AG10803 (cell line): ENCODE measurements at regions not wholly inside any gene's neighbourhood (a gene's known extent, or its start where the extent isn't known, plus 50 kb on each side); places are given as distances from the start of the nearest gene placed in this dataset.

Experiments
- DNase-seq: peaks from one replicate; pipeline ENCODE4 v3.0.0; 2010; ENCODE audit warnings: low read depth
- H3K4me3 ChIP-seq: 2 replicates; pipeline ENCODE4 v1.5.1; 2011; ENCODE audit warnings: mild to moderate bottlenecking, low read length, control low read depth
- TF ChIP-seq, protein P1 (sequence below): conservative IDR thresholded peaks from 2 replicates; pipeline ENCODE4 v1.5.1; 2011; ENCODE audit warnings: mild to moderate bottlenecking, low read length, control low read depth, inconsistent platforms

GRCh38 chr6:33904050-33904746 is 100.4 kb upstream of the MLN start:
- TF ChIP-seq, protein P1, sequence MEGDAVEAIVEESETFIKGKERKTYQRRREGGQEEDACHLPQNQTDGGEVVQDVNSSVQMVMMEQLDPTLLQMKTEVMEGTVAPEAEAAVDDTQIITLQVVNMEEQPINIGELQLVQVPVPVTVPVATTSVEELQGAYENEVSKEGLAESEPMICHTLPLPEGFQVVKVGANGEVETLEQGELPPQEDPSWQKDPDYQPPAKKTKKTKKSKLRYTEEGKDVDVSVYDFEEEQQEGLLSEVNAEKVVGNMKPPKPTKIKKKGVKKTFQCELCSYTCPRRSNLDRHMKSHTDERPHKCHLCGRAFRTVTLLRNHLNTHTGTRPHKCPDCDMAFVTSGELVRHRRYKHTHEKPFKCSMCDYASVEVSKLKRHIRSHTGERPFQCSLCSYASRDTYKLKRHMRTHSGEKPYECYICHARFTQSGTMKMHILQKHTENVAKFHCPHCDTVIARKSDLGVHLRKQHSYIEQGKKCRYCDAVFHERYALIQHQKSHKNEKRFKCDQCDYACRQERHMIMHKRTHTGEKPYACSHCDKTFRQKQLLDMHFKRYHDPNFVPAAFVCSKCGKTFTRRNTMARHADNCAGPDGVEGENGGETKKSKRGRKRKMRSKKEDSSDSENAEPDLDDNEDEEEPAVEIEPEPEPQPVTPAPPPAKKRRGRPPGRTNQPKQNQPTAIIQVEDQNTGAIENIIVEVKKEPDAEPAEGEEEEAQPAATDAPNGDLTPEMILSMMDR = no peak
- no peak overlapping the region for H3K4me3 ChIP-seq
- no peak for DNase-seq

DNA sequence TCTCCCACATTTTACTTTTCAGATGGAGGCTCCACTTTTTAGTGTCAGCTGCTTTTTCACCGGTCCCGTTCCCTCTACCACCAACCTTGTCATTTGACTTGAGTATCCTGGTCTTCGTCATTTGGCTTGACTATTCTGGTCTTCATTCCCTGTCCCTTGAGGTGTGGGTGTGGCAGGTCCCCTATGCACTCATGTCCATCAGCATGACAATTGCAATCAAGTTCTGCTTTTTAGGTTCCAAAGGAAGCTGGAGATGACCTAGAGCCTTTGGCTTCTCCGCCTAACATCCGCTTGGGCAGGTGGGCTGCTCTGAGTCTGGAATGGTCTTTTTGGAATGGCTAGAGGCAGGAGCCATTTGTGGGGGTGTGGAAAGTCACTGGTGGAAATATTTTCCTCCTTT is 99.8 kb upstream of the MLN start:
- DNase-seq = no peak
- H3K4me3 ChIP-seq = no peak overlapping the region
- TF ChIP-seq, protein P1 = no peak

DNA sequence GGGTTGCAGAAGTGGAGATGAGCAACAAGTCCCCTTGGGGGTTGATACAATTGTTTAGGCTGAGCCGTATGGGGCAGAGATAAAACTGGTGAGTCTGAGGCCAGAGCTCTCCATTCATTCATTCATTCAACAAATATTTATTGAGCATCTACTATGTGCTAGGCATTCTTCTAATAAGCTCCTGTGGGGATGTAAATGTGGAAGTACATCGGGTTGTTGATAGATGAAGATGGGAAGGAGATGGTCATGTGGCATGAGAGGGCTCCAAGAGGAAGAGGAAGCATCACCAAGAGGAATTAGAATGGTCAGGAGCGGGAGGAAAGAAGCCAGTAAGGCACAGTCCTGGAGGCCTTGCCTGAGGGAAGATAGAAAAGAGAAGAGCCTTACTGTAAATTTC is 98.7 kb upstream of the MLN start:
- no peak overlapping the region for H3K4me3 ChIP-seq
- TF ChIP-seq, protein P1 = no peak
- DNase-seq = no peak

- TF ChIP-seq, protein P1 = no peak
- H3K4me3 ChIP-seq = no peak overlapping the region
- no peak for DNase-seq
Measured at GRCh38 chr6:33901822-33902456, 98.1 kb upstream of the MLN start.

DNA sequence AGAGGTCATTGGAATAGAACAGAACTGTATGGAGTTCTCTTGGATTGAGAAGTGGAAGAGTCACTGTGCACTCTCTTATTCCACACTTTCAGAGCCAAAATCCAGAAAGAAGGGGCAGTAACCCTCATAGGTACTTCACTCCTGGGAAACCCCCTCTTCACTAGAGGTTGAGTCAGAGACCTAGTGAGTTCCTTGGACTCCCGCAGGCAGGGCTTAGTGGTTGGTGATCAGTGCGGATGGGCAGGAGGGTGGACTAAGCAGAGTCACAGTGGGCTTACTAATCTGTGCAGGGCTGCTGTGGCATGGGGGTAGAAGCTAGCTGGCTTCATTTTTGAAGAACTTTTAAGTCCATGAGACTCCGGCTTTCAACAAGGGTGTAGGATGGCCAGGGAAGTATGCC is 95.0 kb upstream of the MLN start:
- no peak overlapping the region for H3K4me3 ChIP-seq
- TF ChIP-seq, protein P1 = no peak
- DNase-seq = no peak

DNA sequence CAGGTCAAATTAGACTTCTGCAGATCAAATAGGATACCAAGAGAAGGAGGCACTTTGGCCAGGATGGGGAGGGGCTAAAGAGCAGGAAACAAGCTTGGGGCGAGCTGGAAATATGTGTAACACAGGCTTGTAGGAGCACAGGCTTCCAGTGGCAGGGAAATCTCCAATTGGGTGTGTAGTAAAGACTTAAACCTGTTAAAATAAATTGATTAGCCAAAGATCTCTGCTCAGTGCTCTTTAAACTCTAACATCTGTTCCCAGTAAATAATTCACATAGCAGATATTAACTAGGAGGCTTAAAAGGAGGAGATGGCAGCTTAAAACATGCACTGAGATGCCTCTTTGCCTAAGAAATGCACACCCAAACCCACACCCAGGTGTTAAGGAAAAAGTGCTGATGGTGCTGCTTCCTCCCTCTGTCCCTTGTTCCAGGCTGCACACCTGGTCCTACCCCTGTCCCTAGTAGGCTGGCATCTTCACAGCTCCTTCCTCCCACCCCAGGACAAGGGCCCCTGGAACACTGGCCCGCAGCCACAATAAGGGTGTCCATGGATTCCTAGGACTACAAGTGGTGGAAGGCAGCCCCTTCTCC is 93.5 kb upstream of the MLN start:
- no peak overlapping the region for H3K4me3 ChIP-seq
- DNase-seq = no peak
- TF ChIP-seq, protein P1 = no peak
